Parathyroid adenoma (tissue), 2 donors: ENCODE measurements at regions not wholly inside any gene's neighbourhood (a gene's known extent, or its start where the extent isn't known, plus 50 kb on each side); places are given as distances from the start of the nearest gene placed in this dataset.

Experiments
- H2AFZ ChIP-seq: fragments of 300-600 bp; sonication (generic); one replicate; pipeline ENCODE4 v1.7.0; 2017; ENCODE audit warnings: antibody characterized with exemption, mild to moderate bottlenecking
- H3K27ac ChIP-seq: fragments of 300-600 bp; sonication (generic); one replicate; pipeline ENCODE4 v1.7.0; 2017
- H3K27me3 ChIP-seq: fragments of 300-600 bp; sonication (generic); one replicate; pipeline ENCODE4 v1.7.0; 2017; ENCODE audit warnings: low read length; ENCODE audit not compliant: control insufficient read depth, insufficient read depth
- H3K36me3 ChIP-seq: fragments of 300-600 bp; sonication (generic); one replicate; pipeline ENCODE4 v1.7.0; 2017; ENCODE audit warnings: low read length; ENCODE audit not compliant: control insufficient read depth, insufficient read depth
- H3K4me1 ChIP-seq: fragments of 300-600 bp; sonication (generic); one replicate; pipeline ENCODE4 v1.7.0; 2017; ENCODE audit warnings: control low read depth
- H3K4me2 ChIP-seq: fragments of 300-600 bp; sonication (generic); one replicate; pipeline ENCODE4 v1.7.0; 2017; ENCODE audit warnings: low read length
- H3K4me3 ChIP-seq: fragments of 300-600 bp; sonication (generic); one replicate; pipeline ENCODE4 v1.7.0; 2017; ENCODE audit warnings: low read depth, low read length
- H3K79me2 ChIP-seq: fragments of 300-600 bp; sonication (generic); one replicate; pipeline ENCODE4 v1.7.0; 2017; ENCODE audit warnings: control low read depth
- H3K9ac ChIP-seq: fragments of 300-600 bp; sonication (generic); one replicate; pipeline ENCODE4 v1.7.0; 2017; ENCODE audit warnings: mild to moderate bottlenecking
- H3K9me3 ChIP-seq: fragments of 300-600 bp; sonication (generic); one replicate; pipeline ENCODE4 v1.7.0; 2017; ENCODE audit warnings: low read length; ENCODE audit not compliant: control insufficient read depth
- CTCF ChIP-seq: fragments of 300-600 bp; sonication (generic); IDR thresholded peaks from one replicate; pipeline ENCODE4 v1.7.0; 2017; ENCODE audit warnings: antibody characterized with exemption, mild to moderate bottlenecking
- donor health status: primary hyperparathyroidism.

- Histone ChIP-seq H3K27me3 (no peaks in the 10 kb centered on the region), H3K4me3 (no peak overlapping the region), H3K4me2 (no peak overlapping the region), H3K27ac (no peak overlapping the region), H3K9ac (no peak overlapping the region), H2AFZ (no peak overlapping the region), H3K9me3 (peaks cover 3% of the 10 kb centered on the region), H3K4me1 (no peaks in the 10 kb centered on the region), H3K79me2 (no peaks in the 10 kb centered on the region), H3K36me3 (no peaks in the 10 kb centered on the region)
- no peak for TF ChIP-seq CTCF
Observed at GRCh38 chr3:72496051-72496670, 352.1 kb downstream of the SHQ1 start.

- Histone ChIP-seq H3K27me3 (no peaks in the 10 kb centered on the region), H3K36me3 (no peaks in the 10 kb centered on the region), H3K9ac (no peak overlapping the region), H3K4me3 (no peak overlapping the region), H2AFZ (no peak overlapping the region), H3K27ac (no peak overlapping the region), H3K79me2 (no peaks in the 10 kb centered on the region), H3K4me1 (no peaks in the 10 kb centered on the region), H3K4me2 (no peak overlapping the region), H3K9me3 (peaks cover 3% of the 10 kb centered on the region)
- no peak for TF ChIP-seq CTCF
Observed at GRCh38 chr3:72494626-72495025, 353.6 kb downstream of the SHQ1 start.

- H3K4me1 ChIP-seq, result no peaks in the 10 kb centered on the region
- H3K36me3 ChIP-seq, result no peaks in the 10 kb centered on the region
- H3K9me3 ChIP-seq, result peaks cover 3% of the 10 kb centered on the region
- no peak overlapping the region for H3K9ac ChIP-seq
- no peaks in the 10 kb centered on the region for H3K27me3 ChIP-seq
- no peak overlapping the region for H3K4me3 ChIP-seq
- H3K4me2 ChIP-seq, result no peak overlapping the region
- no peak overlapping the region for H3K27ac ChIP-seq
- TF ChIP-seq CTCF, result no peak
- H2AFZ ChIP-seq, result no peak overlapping the region
- no peaks in the 10 kb centered on the region for H3K79me2 ChIP-seq
Observed at GRCh38 chr3:72494130-72494529, 354.1 kb downstream of the SHQ1 start.

- Histone ChIP-seq H3K27me3 (no peaks in the 10 kb centered on the region), H3K4me2 (no peak overlapping the region), H3K27ac (no peak overlapping the region), H3K79me2 (no peaks in the 10 kb centered on the region), H2AFZ (no peak overlapping the region), H3K4me3 (no peak overlapping the region), H3K36me3 (no peaks in the 10 kb centered on the region), H3K4me1 (no peaks in the 10 kb centered on the region), H3K9ac (no peak overlapping the region), H3K9me3 (no peaks in the 10 kb centered on the region)
- no peak for TF ChIP-seq CTCF
Observed at GRCh38 chr3:72492240-72492639, 356.0 kb downstream of the SHQ1 start.
